Progenitor cell of endocrine pancreas (in vitro differentiated cells): ENCODE measurements at regions not wholly inside any gene's neighbourhood (a gene's known extent, or its start where the extent isn't known, plus 50 kb on each side); places are given as distances from the start of the nearest gene placed in this dataset.

Experiments
- DNase-seq: peaks from one replicate; pipeline ENCODE4 v3.0.0; 2021; ENCODE audit warnings: low spot score; ENCODE audit not compliant: unreplicated experiment
- H3K27ac Mint-ChIP-seq: 2 replicates; pipeline ENCODE4 v1.8.0; 2021; ENCODE audit warnings: mild to moderate bottlenecking, moderate library complexity, mixed read lengths
- H3K27me3 Mint-ChIP-seq: 2 replicates; pipeline ENCODE4 v1.8.0; 2021; ENCODE audit warnings: mixed read lengths
- H3K36me3 Mint-ChIP-seq: 2 replicates; pipeline ENCODE4 v1.8.0; 2022; ENCODE audit warnings: mixed read lengths; ENCODE audit not compliant: insufficient read depth
- H3K4me1 Mint-ChIP-seq: 2 replicates; pipeline ENCODE4 v1.8.0; 2021; ENCODE audit warnings: low read depth, mixed read lengths
- H3K4me3 Mint-ChIP-seq: 2 replicates; pipeline ENCODE4 v1.8.0; 2021; ENCODE audit warnings: low read depth, mild to moderate bottlenecking, moderate library complexity, mixed read lengths
- H3K9me3 Mint-ChIP-seq: 2 replicates; pipeline ENCODE4 v1.8.0; 2021; ENCODE audit warnings: low read depth, mixed read lengths
- TF ChIP-seq, protein P1 (sequence below): fragments of 200-600 bp; sonication (generic); IDR thresholded peaks from one replicate; pipeline ENCODE4 v1.5.0; 2021; ENCODE audit warnings: antibody characterized with exemption, mild to moderate bottlenecking; ENCODE audit not compliant: unreplicated experiment

DNA sequence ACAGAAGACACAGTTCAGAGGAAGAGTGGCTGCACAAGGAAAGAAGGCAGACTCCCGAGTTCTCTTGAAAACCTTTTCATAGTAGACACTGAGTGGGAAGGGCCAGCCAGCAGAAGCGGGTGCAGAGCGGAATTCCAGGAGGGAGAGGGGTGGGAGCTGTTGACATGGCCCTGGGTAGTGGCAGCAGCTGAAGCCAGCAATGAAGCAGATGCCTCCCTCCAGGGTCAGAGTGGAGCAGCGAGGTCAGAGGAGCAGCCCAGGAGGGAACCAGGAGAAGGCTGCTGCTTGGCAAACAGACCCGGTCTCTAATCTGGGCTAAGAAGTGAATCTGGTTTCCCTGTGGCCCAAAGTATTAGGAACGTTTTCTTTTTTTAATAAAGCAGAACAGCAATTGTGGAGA, 73.9 kb upstream of the SPATA13 start:
- Mint-ChIP-seq H3K27me3 (peaks cover 13% of the 10 kb centered on the region), H3K4me1 (peaks cover 25% of the 10 kb centered on the region), H3K9me3 (no peaks in the 10 kb centered on the region), H3K36me3 (no peaks in the 10 kb centered on the region), H3K4me3 (no peak overlapping the region), H3K27ac (no peak overlapping the region)
- no peak for DNase-seq
- TF ChIP-seq, protein P1, sequence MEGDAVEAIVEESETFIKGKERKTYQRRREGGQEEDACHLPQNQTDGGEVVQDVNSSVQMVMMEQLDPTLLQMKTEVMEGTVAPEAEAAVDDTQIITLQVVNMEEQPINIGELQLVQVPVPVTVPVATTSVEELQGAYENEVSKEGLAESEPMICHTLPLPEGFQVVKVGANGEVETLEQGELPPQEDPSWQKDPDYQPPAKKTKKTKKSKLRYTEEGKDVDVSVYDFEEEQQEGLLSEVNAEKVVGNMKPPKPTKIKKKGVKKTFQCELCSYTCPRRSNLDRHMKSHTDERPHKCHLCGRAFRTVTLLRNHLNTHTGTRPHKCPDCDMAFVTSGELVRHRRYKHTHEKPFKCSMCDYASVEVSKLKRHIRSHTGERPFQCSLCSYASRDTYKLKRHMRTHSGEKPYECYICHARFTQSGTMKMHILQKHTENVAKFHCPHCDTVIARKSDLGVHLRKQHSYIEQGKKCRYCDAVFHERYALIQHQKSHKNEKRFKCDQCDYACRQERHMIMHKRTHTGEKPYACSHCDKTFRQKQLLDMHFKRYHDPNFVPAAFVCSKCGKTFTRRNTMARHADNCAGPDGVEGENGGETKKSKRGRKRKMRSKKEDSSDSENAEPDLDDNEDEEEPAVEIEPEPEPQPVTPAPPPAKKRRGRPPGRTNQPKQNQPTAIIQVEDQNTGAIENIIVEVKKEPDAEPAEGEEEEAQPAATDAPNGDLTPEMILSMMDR = no peak

DNA sequence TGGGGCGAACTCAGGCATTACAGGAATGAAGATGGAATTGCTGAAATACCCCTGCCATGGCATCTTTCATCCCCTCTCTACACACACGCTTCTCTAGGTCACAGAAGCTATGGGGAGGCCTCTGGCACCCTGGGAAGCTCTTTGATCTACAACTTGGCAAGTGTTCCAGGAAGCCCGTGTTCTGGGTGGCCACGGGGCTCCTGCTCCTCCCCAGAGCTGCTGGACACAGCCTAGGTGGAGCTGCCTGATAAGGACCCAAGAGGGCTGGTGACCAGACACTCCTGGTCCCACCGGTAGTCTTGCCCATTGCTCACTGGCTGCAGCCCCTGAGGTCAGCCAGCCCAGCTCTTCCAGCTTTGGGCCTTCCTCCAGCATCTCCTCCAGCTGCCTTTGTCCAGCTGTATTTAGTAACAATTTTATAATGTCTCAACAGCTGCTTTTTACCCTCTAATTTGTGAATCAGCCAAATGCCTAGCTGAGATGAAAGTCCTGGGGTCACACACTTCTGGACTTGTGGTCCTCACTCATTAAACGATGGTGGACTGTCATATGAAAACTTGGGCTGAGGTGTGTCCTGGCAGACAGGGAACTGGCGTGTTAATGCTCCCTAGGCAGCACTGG, 72.8 kb upstream of the SPATA13 start:
- no peak for DNase-seq
- no peak overlapping the region for H3K27ac Mint-ChIP-seq
- TF ChIP-seq, protein P1 = no peak
- peaks cover 25% of the 10 kb centered on the region for H3K4me1 Mint-ChIP-seq
- H3K36me3 Mint-ChIP-seq = no peaks in the 10 kb centered on the region
- H3K27me3 Mint-ChIP-seq = peaks cover 13% of the 10 kb centered on the region
- H3K4me3 Mint-ChIP-seq = no peak overlapping the region
- H3K9me3 Mint-ChIP-seq = no peaks in the 10 kb centered on the region

DNA sequence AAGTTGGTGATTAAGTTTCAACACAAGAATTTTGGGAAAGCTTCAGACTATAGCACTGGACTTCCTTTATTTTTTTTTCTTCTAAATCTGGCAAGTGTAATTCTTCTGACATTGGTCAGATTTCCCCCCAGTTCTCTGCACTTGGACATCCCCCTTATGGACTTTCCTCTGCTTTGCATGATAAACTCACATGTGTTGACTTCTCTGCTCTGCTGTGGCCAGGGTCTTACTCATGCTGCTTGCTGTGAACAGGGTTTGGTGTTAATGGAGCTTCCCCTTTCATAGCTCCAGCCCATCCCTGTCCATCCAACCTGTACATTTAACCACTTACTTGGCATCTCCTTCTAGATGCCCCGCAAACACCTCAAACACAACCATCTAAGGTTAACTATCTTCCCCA, 70.5 kb upstream of the SPATA13 start:
- Mint-ChIP-seq H3K4me1 (peaks cover 16% of the 10 kb centered on the region), H3K27ac (no peak overlapping the region), H3K4me3 (no peak overlapping the region), H3K27me3 (peaks cover 13% of the 10 kb centered on the region), H3K36me3 (peaks cover 1% of the 10 kb centered on the region), H3K9me3 (no peaks in the 10 kb centered on the region)
- TF ChIP-seq, protein P1 = no peak
- no peak for DNase-seq

DNA sequence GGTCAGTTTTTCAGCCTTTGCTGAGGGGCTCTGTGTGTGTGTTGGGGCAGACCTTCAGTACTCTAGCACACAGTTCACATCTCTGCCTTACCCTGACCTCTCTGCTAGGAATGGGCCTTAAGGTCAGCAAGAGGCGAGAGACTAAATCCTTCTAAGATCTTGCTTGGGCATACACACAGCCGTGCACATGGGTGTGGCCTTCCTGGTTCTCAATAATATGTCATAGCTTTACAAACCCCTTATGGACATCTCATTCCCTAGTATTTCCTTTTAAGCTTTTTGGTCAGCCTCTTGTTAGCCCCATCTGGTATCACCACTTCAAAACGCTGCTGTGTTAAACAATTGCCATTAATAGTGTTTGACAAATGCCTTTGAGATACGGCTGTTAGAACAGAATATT, 69.4 kb upstream of the SPATA13 start:
- Mint-ChIP-seq H3K9me3 (no peaks in the 10 kb centered on the region), H3K4me3 (no peak overlapping the region), H3K4me1 (peaks cover 10% of the 10 kb centered on the region)

DNA sequence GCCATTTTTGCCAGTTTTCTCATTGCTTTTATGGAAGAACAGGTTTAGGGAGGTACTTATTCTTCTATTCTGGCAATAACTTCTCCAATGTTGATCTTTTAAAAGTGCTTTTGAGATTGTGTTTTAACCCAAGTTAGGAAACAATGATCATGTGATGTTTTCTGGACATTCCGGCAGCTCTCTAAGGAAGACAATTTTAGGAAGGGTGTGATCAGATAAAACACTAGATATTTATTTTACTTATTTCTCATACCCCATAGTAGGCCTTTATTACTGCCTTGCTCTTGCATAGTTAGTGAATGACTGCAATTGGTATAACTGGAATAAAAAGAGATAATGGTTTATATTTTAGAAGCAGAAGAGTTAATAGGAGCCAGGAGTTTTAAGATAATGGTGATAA, 68.4 kb upstream of the SPATA13 start:
- Mint-ChIP-seq H3K4me1 (no peaks in the 10 kb centered on the region), H3K4me3 (no peak overlapping the region), H3K9me3 (no peaks in the 10 kb centered on the region), H3K27me3 (peaks cover 3% of the 10 kb centered on the region), H3K27ac (no peak overlapping the region), H3K36me3 (peaks cover 1% of the 10 kb centered on the region)
- DNase-seq = no peak
- TF ChIP-seq, protein P1 = no peak

More for the DNA sequence above, 69.4 kb upstream of the SPATA13 start:
- DNase-seq = no peak
- H3K27me3 Mint-ChIP-seq = peaks cover 8% of the 10 kb centered on the region
- H3K36me3 Mint-ChIP-seq = peaks cover 1% of the 10 kb centered on the region
- no peak overlapping the region for H3K27ac Mint-ChIP-seq
- TF ChIP-seq, protein P1 = no peak
